CD4-positive, alpha-beta memory T cell (primary cell): ENCODE measurements at regions not wholly inside any gene's neighbourhood (a gene's known extent, or its start where the extent isn't known, plus 50 kb on each side); places are given as distances from the start of the nearest gene placed in this dataset.

ENCODE experiments used
- CTCF ChIA-PET: fragments of 350-600 bp; sonication (Branson Sonifier 250); formaldehyde crosslinking; loops from one replicate; lab custom pipeline; 2021; ENCODE audit warnings: inconsistent platforms; ENCODE audit not compliant: partially characterized antibody; lab: Charles Lee
- POLR2A ChIA-PET: fragments of 350-600 bp; sonication (Branson Sonifier 250); formaldehyde crosslinking; loops from one replicate; lab custom pipeline; 2021; ENCODE audit not compliant: partially characterized antibody; lab: Charles Lee
- DNase-seq, 5 donors: peaks; one replicate each; pipeline versions ENCODE4 v3.0.0 to v3.0.0-alpha.2; 2020 to 2022; ENCODE audit warnings: mixed read lengths in 1 of 5
- H3K27ac ChIP-seq: one replicate; pipeline ENCODE4 v1.7.0; 2013; ENCODE audit warnings: low read depth, low read length
- H3K27me3 ChIP-seq: 2 replicates; pipeline ENCODE4 v1.7.0; 2013; ENCODE audit warnings: mild to moderate bottlenecking, low read length, moderate library complexity; ENCODE audit not compliant: insufficient read depth
- H3K36me3 ChIP-seq: 2 replicates; pipeline ENCODE4 v1.7.0; 2013; ENCODE audit warnings: mild to moderate bottlenecking, low read length, moderate library complexity; ENCODE audit not compliant: insufficient read depth
- H3K4me1 ChIP-seq: 2 replicates; pipeline ENCODE4 v1.7.0; 2013; ENCODE audit warnings: mild to moderate bottlenecking, low read length, moderate library complexity; ENCODE audit not compliant: insufficient read depth
- H3K4me3 ChIP-seq, 2 donors: one replicate each; pipeline ENCODE4 v1.7.0; 2013; ENCODE audit warnings: low read length in 2 of 2, mild to moderate bottlenecking in 1 of 2
- H3K9me3 ChIP-seq, 2 donors: one replicate each; pipeline ENCODE4 v1.7.0; 2013; ENCODE audit warnings: low read length in 2 of 2, control low read depth in 1 of 2; ENCODE audit not compliant: control insufficient read depth in 1 of 2
- H3K27ac Mint-ChIP-seq, 7 donors: one replicate each; pipeline ENCODE4 v1.8.0; 2020 to 2021; ENCODE audit warnings: mixed read lengths in 7 of 7, mild to moderate bottlenecking in 6 of 7, inconsistent platforms in 3 of 7, moderate library complexity in 3 of 7
- H3K27me3 Mint-ChIP-seq, 2 donors: one replicate each; pipeline ENCODE4 v1.8.0; 2020 to 2021; ENCODE audit warnings: mixed read lengths in 2 of 2
- H3K36me3 Mint-ChIP-seq, 2 donors: one replicate each; pipeline ENCODE4 v1.8.0; 2020 to 2021; ENCODE audit warnings: mixed read lengths in 2 of 2, inconsistent platforms in 1 of 2, mild to moderate bottlenecking in 1 of 2
- H3K4me1 Mint-ChIP-seq, 4 donors: one replicate each; pipeline ENCODE4 v1.8.0; 2020 to 2021; ENCODE audit warnings: mixed read lengths in 4 of 4, mild to moderate bottlenecking in 1 of 4
- H3K4me3 Mint-ChIP-seq, 8 donors: one replicate each; pipeline ENCODE4 v1.8.0; 2020 to 2021; ENCODE audit warnings: mixed read lengths in 8 of 8, mild to moderate bottlenecking in 7 of 8, moderate library complexity in 6 of 8, inconsistent platforms in 3 of 8
- H3K9me3 Mint-ChIP-seq, 8 donors: one replicate each; pipeline ENCODE4 v1.8.0; 2020 to 2021; ENCODE audit warnings: mixed read lengths in 8 of 8, mild to moderate bottlenecking in 5 of 8, inconsistent platforms in 3 of 8, moderate library complexity in 1 of 8
- intact Hi-C: fragments of 100-400 bp; cut with micrococcal nuclease; formaldehyde crosslinking; loops from one replicate; pipeline ENCODE4 v1.15.1; 2023

DNA sequence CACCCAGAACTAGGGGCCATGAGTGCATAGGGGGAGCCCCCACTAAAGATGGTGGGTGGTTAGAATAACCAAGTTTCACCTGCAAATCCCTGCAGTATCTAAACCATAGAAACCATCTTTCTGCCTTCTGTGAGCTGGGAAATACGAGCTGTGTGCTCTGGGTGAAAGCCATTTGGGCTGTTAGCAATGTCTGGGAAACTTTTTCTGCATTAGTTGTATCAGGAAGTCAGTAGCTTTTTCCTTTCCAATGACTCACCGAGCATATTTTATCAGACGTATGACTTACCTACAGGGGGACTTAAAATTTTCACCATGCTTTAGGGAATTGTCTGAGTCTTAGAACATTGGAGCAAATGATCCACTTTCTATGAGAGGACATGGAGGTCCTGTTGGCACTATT, 584.0 kb downstream of the QKI start:
- H3K4me3 ChIP-seq, result no peak overlapping the region
- ChIA-PET POLR2A (no interaction called here), CTCF (no interaction called here)
- Mint-ChIP-seq H3K27me3 (peaks cover 5 to 6% of the 10 kb centered on the region in 2 donors), H3K9me3 (peaks cover 0 to 3% (median 0%) of the 10 kb centered on the region in 8 donors), H3K36me3 (no peaks in the 10 kb centered on the region), H3K27ac (no peak overlapping the region), H3K4me3 (no peak overlapping the region), H3K4me1 (no peaks in the 10 kb centered on the region)
- no peaks in the 10 kb centered on the region for H3K36me3 ChIP-seq
- H3K9me3 ChIP-seq, result no peaks in the 10 kb centered on the region
- DNase-seq, result no peak
- H3K27me3 ChIP-seq, result no peaks in the 10 kb centered on the region
- no peak overlapping the region for H3K27ac ChIP-seq
- H3K4me1 ChIP-seq, result no peaks in the 10 kb centered on the region
- intact Hi-C loops, result no loop called here

DNA sequence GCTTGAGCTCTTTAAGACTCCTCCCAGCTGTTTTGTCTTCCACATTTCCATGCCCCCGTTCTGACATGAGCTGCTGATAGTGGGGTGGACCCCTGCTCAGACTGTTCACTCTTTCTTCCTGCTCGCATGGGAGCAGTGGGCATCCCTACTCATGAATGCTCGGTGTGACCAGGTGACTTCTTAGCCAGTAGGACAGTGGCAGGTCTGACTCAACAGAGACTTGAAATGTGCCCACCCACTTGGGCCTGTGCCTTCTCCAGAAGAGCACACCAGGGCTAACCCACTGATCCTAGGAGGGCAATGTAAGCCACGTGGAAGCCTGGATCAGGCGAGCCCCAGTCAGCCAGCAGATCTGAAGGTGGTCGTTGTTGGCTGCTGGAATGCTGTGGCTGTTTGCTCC, 582.0 kb downstream of the QKI start:
- Mint-ChIP-seq H3K9me3 (no peaks in the 10 kb centered on the region), H3K4me3 (no peak overlapping the region), H3K27me3 (peaks cover 4 to 5% of the 10 kb centered on the region in 2 donors), H3K36me3 (no peaks in the 10 kb centered on the region), H3K4me1 (no peaks in the 10 kb centered on the region), H3K27ac (no peak overlapping the region)
- DNase-seq, result no peak
- Histone ChIP-seq H3K27me3 (no peaks in the 10 kb centered on the region), H3K27ac (no peak overlapping the region), H3K36me3 (no peaks in the 10 kb centered on the region), H3K9me3 (no peaks in the 10 kb centered on the region), H3K4me3 (no peak overlapping the region), H3K4me1 (no peaks in the 10 kb centered on the region)
- ChIA-PET POLR2A (no interaction called here), CTCF (interaction anchor here (0.6 kb wide), 1 partner anchor 8 kb away, joined by 3 read pairs; no protein-coding TSS in a partner anchor)
- intact Hi-C loops, result no loop called here

DNA sequence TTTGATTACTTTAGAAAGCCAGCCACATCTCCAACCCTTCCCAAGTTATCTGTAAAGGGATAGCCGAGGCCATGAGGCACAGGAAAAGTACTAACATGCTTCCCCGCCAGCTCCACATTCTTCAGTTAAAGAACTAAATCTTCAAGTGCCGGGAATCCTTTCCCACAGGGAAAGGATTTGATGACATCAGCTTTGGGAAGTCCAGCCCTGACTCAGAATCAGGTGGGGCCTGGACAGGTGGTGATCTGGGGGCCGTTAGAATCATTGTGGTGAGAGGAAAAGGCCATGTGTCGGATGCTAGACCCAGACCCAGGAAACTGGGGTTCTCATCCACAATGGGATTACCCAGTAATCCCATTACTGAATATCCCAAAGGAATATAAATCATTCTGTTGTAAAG, 580.0 kb downstream of the QKI start:
- peaks cover 3% of the 10 kb centered on the region in 2 donors for H3K27me3 Mint-ChIP-seq
- ChIA-PET POLR2A (no interaction called here), CTCF (no interaction called here)
- no peak overlapping the region for H3K27ac ChIP-seq
- H3K4me1 Mint-ChIP-seq, result no peaks in the 10 kb centered on the region
- intact Hi-C loops, result no loop called here
- H3K27ac Mint-ChIP-seq, result no peak overlapping the region
- H3K4me1 ChIP-seq, result no peaks in the 10 kb centered on the region
- H3K9me3 ChIP-seq, result no peaks in the 10 kb centered on the region
- no peaks in the 10 kb centered on the region for H3K9me3 Mint-ChIP-seq
- no peaks in the 10 kb centered on the region for H3K36me3 Mint-ChIP-seq
- H3K4me3 Mint-ChIP-seq, result no peak overlapping the region
- no peaks in the 10 kb centered on the region for H3K36me3 ChIP-seq
- no peaks in the 10 kb centered on the region for H3K27me3 ChIP-seq
- H3K4me3 ChIP-seq, result no peak overlapping the region
- no peak for DNase-seq

- Mint-ChIP-seq H3K27me3 (peaks cover 5% of the 10 kb centered on the region in 2 donors), H3K27ac (no peak overlapping the region), H3K4me1 (no peaks in the 10 kb centered on the region), H3K4me3 (no peak overlapping the region), H3K9me3 (no peaks in the 10 kb centered on the region), H3K36me3 (no peaks in the 10 kb centered on the region)
- ChIA-PET CTCF (no interaction called here), POLR2A (no interaction called here)
- H3K4me3 ChIP-seq, result no peak overlapping the region
- intact Hi-C loops, result no loop called here
- no peaks in the 10 kb centered on the region for H3K36me3 ChIP-seq
- H3K27me3 ChIP-seq, result no peaks in the 10 kb centered on the region
- DNase-seq, result no peak
- no peaks in the 10 kb centered on the region for H3K4me1 ChIP-seq
- H3K9me3 ChIP-seq, result no peaks in the 10 kb centered on the region
- no peak overlapping the region for H3K27ac ChIP-seq
Measured at GRCh38 chr6:163992701-163993100, 578.2 kb downstream of the QKI start.

- Mint-ChIP-seq H3K4me1 (no peaks in the 10 kb centered on the region), H3K27ac (no peak overlapping the region), H3K9me3 (no peaks in the 10 kb centered on the region), H3K4me3 (no peak overlapping the region), H3K27me3 (peaks cover 5% of the 10 kb centered on the region in 2 donors), H3K36me3 (no peaks in the 10 kb centered on the region)
- no peak for DNase-seq
- ChIA-PET CTCF (no interaction called here), POLR2A (no interaction called here)
- Histone ChIP-seq H3K27me3 (no peaks in the 10 kb centered on the region), H3K4me1 (no peaks in the 10 kb centered on the region), H3K27ac (no peak overlapping the region), H3K9me3 (no peaks in the 10 kb centered on the region), H3K4me3 (no peak overlapping the region), H3K36me3 (no peaks in the 10 kb centered on the region)
- intact Hi-C loops, result no loop called here
Measured at GRCh38 chr6:163992056-163992455, 577.5 kb downstream of the QKI start.

- Mint-ChIP-seq H3K9me3 (no peaks in the 10 kb centered on the region), H3K4me3 (no peak overlapping the region), H3K27me3 (peaks cover 5 to 7% of the 10 kb centered on the region in 2 donors), H3K36me3 (no peaks in the 10 kb centered on the region), H3K4me1 (peaks cover 0 to 4% (median 0%) of the 10 kb centered on the region in 4 donors), H3K27ac (no peak overlapping the region)
- Histone ChIP-seq H3K36me3 (no peaks in the 10 kb centered on the region), H3K27me3 (no peaks in the 10 kb centered on the region), H3K4me1 (no peaks in the 10 kb centered on the region), H3K9me3 (no peaks in the 10 kb centered on the region), H3K27ac (no peak overlapping the region), H3K4me3 (no peak overlapping the region)
- intact Hi-C loops, result no loop called here
- no peak for DNase-seq
- CTCF ChIA-PET, result no interaction called here
- POLR2A ChIA-PET, result no interaction called here
Measured at GRCh38 chr6:163991321-163991720, 576.8 kb downstream of the QKI start.

DNA sequence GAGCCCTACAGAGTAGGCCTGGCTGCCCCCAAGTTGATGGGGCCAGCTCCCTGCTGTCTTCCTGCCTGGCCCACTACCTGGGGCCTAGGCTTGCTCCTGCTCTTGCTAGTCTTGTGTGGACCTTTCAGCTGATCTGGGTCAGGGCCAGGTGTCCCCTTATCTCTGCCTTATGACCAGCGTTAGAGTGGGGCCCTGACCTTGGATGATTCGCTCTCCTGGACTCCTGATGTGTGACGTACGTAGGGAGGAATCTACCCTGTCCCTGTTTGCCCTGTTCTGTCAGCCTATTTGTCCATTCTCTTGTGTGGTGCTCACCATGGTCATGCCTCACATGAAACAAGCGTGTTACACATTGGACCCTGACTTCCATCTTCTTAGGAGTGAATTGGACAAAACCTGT, 571.8 kb downstream of the QKI start:
- Histone ChIP-seq H3K9me3 (no peaks in the 10 kb centered on the region), H3K4me1 (peaks cover 3% of the 10 kb centered on the region), H3K4me3 (no peak overlapping the region), H3K36me3 (no peaks in the 10 kb centered on the region), H3K27ac (no peak overlapping the region), H3K27me3 (no peaks in the 10 kb centered on the region)
- H3K27ac Mint-ChIP-seq, result no peak overlapping the region
- CTCF ChIA-PET, result no interaction called here
- intact Hi-C loops, result no loop called here
- peaks cover 4 to 12% (median 6%) of the 10 kb centered on the region in 4 donors for H3K4me1 Mint-ChIP-seq
- H3K4me3 Mint-ChIP-seq, result no peak overlapping the region
- no peaks in the 10 kb centered on the region for H3K36me3 Mint-ChIP-seq
- peaks cover 4 to 9% of the 10 kb centered on the region in 2 donors for H3K27me3 Mint-ChIP-seq
- H3K9me3 Mint-ChIP-seq, result no peaks in the 10 kb centered on the region
- POLR2A ChIA-PET, result no interaction called here
- DNase-seq, result no peak

DNA sequence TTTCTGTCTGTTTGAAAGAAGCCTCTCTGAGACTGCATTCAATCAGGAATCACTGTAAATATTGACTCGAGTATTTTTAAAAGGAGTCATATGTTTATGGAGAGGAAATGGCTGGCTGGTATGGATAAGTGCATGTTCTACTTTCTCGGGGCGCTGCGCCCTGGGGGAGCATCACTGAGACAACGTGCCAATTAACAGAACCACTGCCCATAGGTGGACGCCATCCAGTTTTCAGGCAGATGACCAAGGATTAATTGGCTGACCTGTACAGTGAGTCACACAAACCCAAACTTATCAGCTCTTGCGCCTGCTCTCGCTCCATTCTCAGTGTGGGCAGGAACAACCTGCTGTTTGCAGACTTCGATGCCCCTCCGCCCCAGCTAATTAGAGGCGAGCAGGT, 571.2 kb downstream of the QKI start:
- no peaks in the 10 kb centered on the region for H3K9me3 ChIP-seq
- no peak overlapping the region for H3K4me3 ChIP-seq
- POLR2A ChIA-PET, result no interaction called here
- Mint-ChIP-seq H3K27ac (no peak overlapping the region), H3K27me3 (peaks cover 4 to 11% of the 10 kb centered on the region in 2 donors), H3K36me3 (no peaks in the 10 kb centered on the region), H3K4me3 (no peak overlapping the region), H3K9me3 (no peaks in the 10 kb centered on the region), H3K4me1 (peaks cover 4 to 12% (median 6%) of the 10 kb centered on the region in 4 donors)
- DNase-seq, result no peak
- H3K4me1 ChIP-seq, result peaks cover 3% of the 10 kb centered on the region
- H3K27me3 ChIP-seq, result no peaks in the 10 kb centered on the region
- H3K27ac ChIP-seq, result no peak overlapping the region
- H3K36me3 ChIP-seq, result no peaks in the 10 kb centered on the region
- CTCF ChIA-PET, result no interaction called here
- intact Hi-C loops, result no loop called here
